HG03045 (cell line): ENCODE measurements at regions not wholly inside any gene's neighbourhood (a gene's known extent, or its start where the extent isn't known, plus 50 kb on each side); places are given as distances from the start of the nearest gene placed in this dataset.

Experiments used
- ATAC-seq: cut with Tn5 transposase; IDR thresholded peaks from one replicate; pipeline ENCODE4 v1.9.1; 2021; ENCODE audit warnings: mild to moderate bottlenecking, moderate library complexity; ENCODE audit not compliant: unreplicated experiment

- ATAC-seq, result no peak
These were observed 415.0 kb upstream of the XYLT1 start for GRCh38 chr16:17885659-17886207.

- ATAC-seq, result no peak
These were observed 407.1 kb upstream of the XYLT1 start for GRCh38 chr16:17877821-17878360.

GRCh38 chr16:17866996-17867395 is 396.2 kb upstream of the XYLT1 start:
- ATAC-seq, result no peak

GRCh38 chr16:17861981-17862479 is 391.3 kb upstream of the XYLT1 start:
- ATAC-seq, result no peak

GRCh38 chr16:17858061-17858460 is 387.3 kb upstream of the XYLT1 start:
- no peak for ATAC-seq

GRCh38 chr16:17853958-17854357 is 383.2 kb upstream of the XYLT1 start:
- no peak for ATAC-seq

GRCh38 chr16:17852977-17853702 is 382.4 kb upstream of the XYLT1 start:
- no peak for ATAC-seq

GRCh38 chr16:17850581-17851250 is 380.0 kb upstream of the XYLT1 start:
- no peak for ATAC-seq

GRCh38 chr16:17847234-17847795 is 376.6 kb upstream of the XYLT1 start:
- ATAC-seq, result no peak

GRCh38 chr16:17846030-17846429 is 375.3 kb upstream of the XYLT1 start:
- ATAC-seq, result no peak

- ATAC-seq, result no peak
These were observed 374.3 kb upstream of the XYLT1 start for GRCh38 chr16:17845031-17845430.

- ATAC-seq, result no peak
These were observed 373.1 kb upstream of the XYLT1 start for GRCh38 chr16:17843905-17844304.

GRCh38 chr16:17839907-17840306 is 369.1 kb upstream of the XYLT1 start:
- ATAC-seq, result no peak

GRCh38 chr16:17839272-17839671 is 368.5 kb upstream of the XYLT1 start:
- ATAC-seq, result no peak

GRCh38 chr16:17836868-17837602 is 366.3 kb upstream of the XYLT1 start:
- no peak for ATAC-seq

GRCh38 chr16:17835118-17835876 is 364.5 kb upstream of the XYLT1 start:
- ATAC-seq, result no peak

GRCh38 chr16:17832738-17833137 is 362.0 kb upstream of the XYLT1 start:
- no peak for ATAC-seq

GRCh38 chr16:17831330-17831729 is 360.6 kb upstream of the XYLT1 start:
- no peak for ATAC-seq

- ATAC-seq, result no peak
These were observed 359.9 kb upstream of the XYLT1 start for GRCh38 chr16:17830651-17831050.

GRCh38 chr16:17829811-17830210 is 359.1 kb upstream of the XYLT1 start:
- ATAC-seq, result no peak
